Astrocyte of the cerebellum (primary cell): ENCODE measurements at regions not wholly inside any gene's neighbourhood (a gene's known extent, or its start where the extent isn't known, plus 50 kb on each side); places are given as distances from the start of the nearest gene placed in this dataset.

ENCODE experiments used
- DNase-seq: peaks from one replicate; pipeline ENCODE4 v3.0.0-alpha.2; 2011; ENCODE audit warnings: low read depth
- H3K4me3 ChIP-seq: 2 replicates; pipeline ENCODE4 v1.5.1; 2011; ENCODE audit warnings: mild to moderate bottlenecking, low read depth, low read length, moderate library complexity
- CTCF ChIP-seq: IDR thresholded peaks from 2 replicates; pipeline ENCODE4 v1.5.1; 2012; ENCODE audit warnings: low read length, low read depth, moderate library complexity, mild to moderate bottlenecking; ENCODE audit errors: missing control alignments
- in situ Hi-C: cut with HindIII; loops from 2 replicates; pipeline ENCODE4 v1.10.0; 2017; ENCODE audit warnings: low sequenced_read_pairs

- DNase-seq, result no peak
- in situ Hi-C loops, result no loop called here
- no peak for TF ChIP-seq CTCF
- no peak overlapping the region for H3K4me3 ChIP-seq
Observed at GRCh38 chr2:62564380-62565137, 58.6 kb upstream of the TMEM17 start.

- DNase-seq, result no peak
- TF ChIP-seq CTCF, result no peak
- H3K4me3 ChIP-seq, result no peak overlapping the region
- in situ Hi-C loops, result no loop called here
Observed at GRCh38 chr2:62561586-62561985, 55.6 kb upstream of the TMEM17 start.

- no peak overlapping the region for H3K4me3 ChIP-seq
- no peak for TF ChIP-seq CTCF
- in situ Hi-C loops, result no loop called here
- DNase-seq, result no peak
Observed at GRCh38 chr2:62559582-62559981, 53.6 kb upstream of the TMEM17 start.

GRCh38 chr2:62558743-62559142, 52.7 kb upstream of the TMEM17 start:
- in situ Hi-C loops, result no loop called here
- no peak for TF ChIP-seq CTCF

GRCh38 chr2:62556086-62556485, 50.1 kb upstream of the TMEM17 start:
- DNase-seq, result no peak
- in situ Hi-C loops, result no loop called here
- no peak for TF ChIP-seq CTCF
- no peak overlapping the region for H3K4me3 ChIP-seq

More at GRCh38 chr2:62558743-62559142, 52.7 kb upstream of the TMEM17 start:
- H3K4me3 ChIP-seq, result no peak overlapping the region
- DNase-seq, result no peak
